Lower leg skin (tissue), 4 donors: ENCODE measurements at regions not wholly inside any gene's neighbourhood (a gene's known extent, or its start where the extent isn't known, plus 50 kb on each side); places are given as distances from the start of the nearest gene placed in this dataset.
A peak's percentile ranks its signal among the peaks of the same experiment; 100 is the strongest.

Source experiments
- DNase-seq, 2 donors: peaks; one replicate each; pipeline ENCODE4 v3.0.0-alpha.2; 2019; ENCODE audit warnings: low spot score in 2 of 2
- H3K4me3 ChIP-seq: fragments of 200-600 bp; sonication (generic); 2 replicates; pipeline ENCODE4 v1.5.1; 2017; ENCODE audit warnings: mild to moderate bottlenecking, low read depth; ENCODE audit not compliant: poor library complexity, severe bottlenecking
- POLR2A ChIP-seq, 2 donors: fragments of 450-650 bp; IDR thresholded peaks; one replicate each; pipeline ENCODE4 v1.6.1; 2016 to 2017; ENCODE audit warnings: antibody characterized with exemption in 2 of 2, mild to moderate bottlenecking in 1 of 2, moderate library complexity in 1 of 2
- WGBS, 2 donors: methylation state at CpG; one replicate each; pipeline ENCODE4 v1.1.5; 2018; 5-methylcytosine and 5-hydroxymethylcytosine counted together
- intact Hi-C: fragments of 100-400 bp; cut with DNase I; formaldehyde crosslinking; loops from one replicate; pipeline ENCODE4 v1.15.0; 2023; ENCODE audit warnings: low total_unique reads
- TF ChIP-seq, protein P1 (sequence below), 3 donors: fragments of 450-650 bp; IDR thresholded peaks; one replicate each; pipeline ENCODE4 v1.5.1; 2016; ENCODE audit warnings: antibody characterized with exemption in 3 of 3, mild to moderate bottlenecking in 3 of 3, moderate library complexity in 2 of 3

GRCh38 chr6:14038467-14039437 is 78.8 kb upstream of the CD83 start:
- no peak for DNase-seq
- intact Hi-C loops: no loop called here
- no peak overlapping the region for H3K4me3 ChIP-seq
- TF ChIP-seq, protein P1, sequence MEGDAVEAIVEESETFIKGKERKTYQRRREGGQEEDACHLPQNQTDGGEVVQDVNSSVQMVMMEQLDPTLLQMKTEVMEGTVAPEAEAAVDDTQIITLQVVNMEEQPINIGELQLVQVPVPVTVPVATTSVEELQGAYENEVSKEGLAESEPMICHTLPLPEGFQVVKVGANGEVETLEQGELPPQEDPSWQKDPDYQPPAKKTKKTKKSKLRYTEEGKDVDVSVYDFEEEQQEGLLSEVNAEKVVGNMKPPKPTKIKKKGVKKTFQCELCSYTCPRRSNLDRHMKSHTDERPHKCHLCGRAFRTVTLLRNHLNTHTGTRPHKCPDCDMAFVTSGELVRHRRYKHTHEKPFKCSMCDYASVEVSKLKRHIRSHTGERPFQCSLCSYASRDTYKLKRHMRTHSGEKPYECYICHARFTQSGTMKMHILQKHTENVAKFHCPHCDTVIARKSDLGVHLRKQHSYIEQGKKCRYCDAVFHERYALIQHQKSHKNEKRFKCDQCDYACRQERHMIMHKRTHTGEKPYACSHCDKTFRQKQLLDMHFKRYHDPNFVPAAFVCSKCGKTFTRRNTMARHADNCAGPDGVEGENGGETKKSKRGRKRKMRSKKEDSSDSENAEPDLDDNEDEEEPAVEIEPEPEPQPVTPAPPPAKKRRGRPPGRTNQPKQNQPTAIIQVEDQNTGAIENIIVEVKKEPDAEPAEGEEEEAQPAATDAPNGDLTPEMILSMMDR (IDR thresholded peaks at IDR 0.05): no peak
- TF ChIP-seq POLR2A (IDR thresholded peaks at IDR 0.05): no peak
- 67 to 72% methylated on average over 8 of the region's 8 CpGs for WGBS, 2 donors

DNA sequence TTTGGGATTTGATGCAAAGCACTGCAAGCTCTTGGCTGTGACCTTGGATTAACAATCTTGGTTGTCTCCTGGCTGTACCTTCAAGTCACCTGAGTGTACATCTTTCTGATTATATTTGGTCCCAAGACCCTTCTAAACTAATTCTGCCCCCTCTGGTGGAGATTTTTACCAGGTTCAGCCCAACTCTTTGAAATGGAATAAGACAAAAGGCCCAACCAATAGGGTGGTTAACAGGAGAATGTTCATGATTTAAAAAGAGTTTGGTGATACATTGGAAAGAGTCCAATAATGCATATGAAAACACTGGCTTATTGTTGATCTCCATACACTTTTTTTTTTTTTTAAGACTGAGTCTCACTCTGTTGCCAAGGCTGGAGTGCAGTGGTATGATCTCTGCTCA is 77.5 kb upstream of the CD83 start:
- DNase-seq: no peak
- H3K4me3 ChIP-seq: no peak overlapping the region
- TF ChIP-seq POLR2A (IDR thresholded peaks at IDR 0.05): no peak
- TF ChIP-seq, protein P1 (IDR thresholded peaks at IDR 0.05): no peak
- intact Hi-C loops: no loop called here

GRCh38 chr6:14046476-14047068 is 71.0 kb upstream of the CD83 start:
- peak in 1 of 2 donors; percentile 23 for DNase-seq
- WGBS, 2 donors: 20 to 23% methylated on average over 8 of the region's 8 CpGs
- TF ChIP-seq, protein P1 (IDR thresholded peaks at IDR 0.05): no peak
- no peak for TF ChIP-seq POLR2A (IDR thresholded peaks at IDR 0.05)
- no peak overlapping the region for H3K4me3 ChIP-seq
- intact Hi-C loops: no loop called here

- DNase-seq: no peak
- intact Hi-C loops: no loop called here
- H3K4me3 ChIP-seq: no peak overlapping the region
- 90% methylated on average over 5 of the region's 5 CpGs for WGBS, 2 donors
- TF ChIP-seq, protein P1 (IDR thresholded peaks at IDR 0.05): no peak
These were observed 70.3 kb upstream of the CD83 start for GRCh38 chr6:14047151-14047740.

GRCh38 chr6:14048837-14049236 is 68.7 kb upstream of the CD83 start:
- intact Hi-C loops: no loop called here
- no peak for DNase-seq
- WGBS, 2 donors: 70 to 75% methylated on average over 3 of the region's 3 CpGs

More at GRCh38 chr6:14048837-14049236, 68.7 kb upstream of the CD83 start:
- TF ChIP-seq, protein P1 (IDR thresholded peaks at IDR 0.05): no peak
- TF ChIP-seq POLR2A (IDR thresholded peaks at IDR 0.05): no peak
- H3K4me3 ChIP-seq: no peak overlapping the region
